Loucy (cell line): ENCODE measurements at regions not wholly inside any gene's neighbourhood (a gene's known extent, or its start where the extent isn't known, plus 50 kb on each side); places are given as distances from the start of the nearest gene placed in this dataset.

Source experiments
- H2AFZ ChIP-seq: fragments of 200-600 bp; sonication (generic); 2 replicates; pipeline ENCODE4 v1.6.0; 2016; ENCODE audit warnings: antibody characterized with exemption, mild to moderate bottlenecking, low read length, moderate library complexity
- H3F3A ChIP-seq: fragments of 200-600 bp; 2 replicates; pipeline ENCODE4 v1.6.0; 2016; ENCODE audit warnings: antibody characterized with exemption, low read depth, mild to moderate bottlenecking
- H3K27me3 ChIP-seq: fragments of 200-600 bp; sonication (generic); 2 replicates; pipeline ENCODE4 v1.6.1; 2014; ENCODE audit warnings: low read length, mild to moderate bottlenecking; ENCODE audit not compliant: insufficient read depth, poor library complexity, severe bottlenecking
- H3K36me3 ChIP-seq: fragments of 200-600 bp; sonication (generic); 2 replicates; pipeline ENCODE4 v1.6.1; 2016; ENCODE audit warnings: low read length; ENCODE audit not compliant: insufficient read depth
- H3K4me1 ChIP-seq: fragments of 200-600 bp; sonication (generic); 2 replicates; pipeline ENCODE4 v1.5.1; 2014; ENCODE audit warnings: low read length, mild to moderate bottlenecking; ENCODE audit not compliant: insufficient read depth, poor library complexity, severe bottlenecking
- H3K4me2 ChIP-seq: fragments of 200-600 bp; sonication (generic); 2 replicates; pipeline ENCODE4 v1.6.0; 2014; ENCODE audit warnings: antibody characterized with exemption, low read length, low read depth, mild to moderate bottlenecking; ENCODE audit not compliant: poor library complexity, severe bottlenecking
- H3K4me3 ChIP-seq: fragments of 200-600 bp; sonication (generic); 2 replicates; pipeline ENCODE4 v1.5.1; 2014; ENCODE audit warnings: low read length, mild to moderate bottlenecking, mixed read lengths; ENCODE audit not compliant: poor library complexity, severe bottlenecking
- H3K79me2 ChIP-seq: fragments of 200-600 bp; sonication (generic); 2 replicates; pipeline ENCODE4 v1.6.1; 2014; ENCODE audit warnings: low read length; ENCODE audit not compliant: insufficient read depth
- H3K9ac ChIP-seq: fragments of 200-600 bp; sonication (generic); 2 replicates; pipeline ENCODE4 v1.6.0; 2014; ENCODE audit warnings: mild to moderate bottlenecking, low read depth, low read length, moderate library complexity; ENCODE audit not compliant: poor library complexity, severe bottlenecking
- H3K9me2 ChIP-seq: fragments of 200-600 bp; sonication (generic); replicated peaks from 2 replicates; pipeline ENCODE4 v1.6.1; 2016; ENCODE audit warnings: low read depth, low read length, mixed read lengths
- H3K9me3 ChIP-seq: fragments of 200-600 bp; sonication (generic); 2 replicates; pipeline ENCODE4 v1.6.1; 2014; ENCODE audit warnings: mild to moderate bottlenecking, antibody characterized with exemption, low read length, low read depth; ENCODE audit not compliant: insufficient read depth
- H4K20me1 ChIP-seq: fragments of 200-600 bp; sonication (generic); 2 replicates; pipeline ENCODE4 v1.6.0; 2014; ENCODE audit warnings: antibody characterized with exemption, low read length, mild to moderate bottlenecking; ENCODE audit not compliant: insufficient read depth, poor library complexity, severe bottlenecking
- EZH2phosphoT487 ChIP-seq: fragments of 200-600 bp; IDR thresholded peaks from 2 replicates; pipeline ENCODE4 v1.6.1; 2018; ENCODE audit warnings: antibody characterized with exemption, mild to moderate bottlenecking, moderate library complexity, borderline replicate concordance
- TF ChIP-seq, protein P1 (sequence below): fragments of 200-600 bp; sonication (generic); conservative IDR thresholded peaks from 2 replicates; pipeline ENCODE4 v1.5.1; 2014; ENCODE audit warnings: mild to moderate bottlenecking, antibody characterized with exemption, low read length

DNA sequence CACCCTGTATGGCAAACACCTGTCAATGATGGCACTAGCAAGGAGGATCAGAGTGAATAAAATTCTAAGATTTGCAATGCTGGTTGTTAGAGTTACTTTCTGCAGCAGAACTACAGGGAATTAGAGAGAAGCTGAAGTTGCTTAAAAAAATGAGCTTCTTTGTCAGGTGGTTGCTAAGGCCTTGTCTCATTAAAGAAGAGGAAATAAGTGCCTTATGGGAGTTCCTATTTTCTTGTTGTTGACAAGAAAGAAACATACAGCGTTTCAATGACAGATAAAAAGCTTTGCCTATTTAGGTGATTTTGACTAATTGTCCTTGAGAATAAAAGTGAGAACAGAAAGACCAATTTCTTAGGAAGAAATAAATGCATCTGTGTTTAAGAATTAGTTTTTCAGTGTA lies 106.0 kb upstream of the ARHGAP24 start:
- Histone ChIP-seq H2AFZ (no peak overlapping the region), H3F3A (no peaks in the 10 kb centered on the region), H3K4me3 (no peak overlapping the region), H4K20me1 (no peaks in the 10 kb centered on the region), H3K27me3 (no peaks in the 10 kb centered on the region), H3K9me2 (no peaks in the 10 kb centered on the region), H3K79me2 (no peaks in the 10 kb centered on the region), H3K4me1 (no peaks in the 10 kb centered on the region), H3K9me3 (no peaks in the 10 kb centered on the region), H3K36me3 (no peaks in the 10 kb centered on the region), H3K4me2 (no peak overlapping the region), H3K9ac (no peak overlapping the region)
- TF ChIP-seq, protein P1, sequence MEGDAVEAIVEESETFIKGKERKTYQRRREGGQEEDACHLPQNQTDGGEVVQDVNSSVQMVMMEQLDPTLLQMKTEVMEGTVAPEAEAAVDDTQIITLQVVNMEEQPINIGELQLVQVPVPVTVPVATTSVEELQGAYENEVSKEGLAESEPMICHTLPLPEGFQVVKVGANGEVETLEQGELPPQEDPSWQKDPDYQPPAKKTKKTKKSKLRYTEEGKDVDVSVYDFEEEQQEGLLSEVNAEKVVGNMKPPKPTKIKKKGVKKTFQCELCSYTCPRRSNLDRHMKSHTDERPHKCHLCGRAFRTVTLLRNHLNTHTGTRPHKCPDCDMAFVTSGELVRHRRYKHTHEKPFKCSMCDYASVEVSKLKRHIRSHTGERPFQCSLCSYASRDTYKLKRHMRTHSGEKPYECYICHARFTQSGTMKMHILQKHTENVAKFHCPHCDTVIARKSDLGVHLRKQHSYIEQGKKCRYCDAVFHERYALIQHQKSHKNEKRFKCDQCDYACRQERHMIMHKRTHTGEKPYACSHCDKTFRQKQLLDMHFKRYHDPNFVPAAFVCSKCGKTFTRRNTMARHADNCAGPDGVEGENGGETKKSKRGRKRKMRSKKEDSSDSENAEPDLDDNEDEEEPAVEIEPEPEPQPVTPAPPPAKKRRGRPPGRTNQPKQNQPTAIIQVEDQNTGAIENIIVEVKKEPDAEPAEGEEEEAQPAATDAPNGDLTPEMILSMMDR, result no peak
- no peak for TF ChIP-seq EZH2phosphoT487

DNA sequence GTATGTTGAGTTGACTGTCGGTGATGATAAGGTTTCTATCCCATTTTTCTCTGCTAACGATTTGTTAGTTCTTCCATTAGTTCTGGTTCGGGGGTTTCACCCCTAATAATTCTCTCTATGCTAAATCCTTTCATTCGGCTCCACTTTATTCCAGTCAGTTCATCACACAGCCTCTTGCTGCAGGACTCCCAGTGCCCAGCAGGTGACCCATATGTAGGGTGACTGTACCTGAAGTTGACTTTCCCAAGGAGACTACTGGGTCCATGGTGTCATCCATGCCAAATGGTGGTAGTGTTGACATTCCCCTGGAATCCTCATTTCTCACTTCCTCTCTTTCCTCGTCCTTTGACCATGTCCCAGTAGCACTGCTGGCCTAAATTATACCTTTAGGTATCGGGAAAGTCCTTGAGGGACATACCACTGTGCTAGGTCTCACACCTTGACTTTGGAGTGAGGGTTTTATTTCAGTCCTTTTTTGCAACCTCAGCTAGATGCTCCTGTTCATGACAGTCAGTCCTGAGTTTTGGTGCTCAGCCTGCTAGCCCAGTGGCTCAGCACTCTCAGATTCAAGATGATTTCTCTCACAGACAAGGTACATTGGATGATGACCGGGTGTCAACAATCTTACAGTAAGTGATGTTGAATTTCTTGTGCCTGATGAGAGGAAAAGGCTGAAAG lies 105.1 kb upstream of the ARHGAP24 start:
- no peaks in the 10 kb centered on the region for H3K27me3 ChIP-seq
- TF ChIP-seq EZH2phosphoT487, result no peak
- TF ChIP-seq, protein P1, result no peak
- peak overlapping the region; percentile 36; the same call in 1 of the 2 replicates for H2AFZ ChIP-seq
- H3K4me3 ChIP-seq, result no peak overlapping the region
- H3K9me3 ChIP-seq, result no peaks in the 10 kb centered on the region
- no peaks in the 10 kb centered on the region for H3K36me3 ChIP-seq
- H4K20me1 ChIP-seq, result no peaks in the 10 kb centered on the region
- H3K9ac ChIP-seq, result no peak overlapping the region
- H3K79me2 ChIP-seq, result no peaks in the 10 kb centered on the region
- H3K9me2 ChIP-seq, result no peaks in the 10 kb centered on the region
- H3F3A ChIP-seq, result no peaks in the 10 kb centered on the region
- H3K4me2 ChIP-seq, result no peak overlapping the region
- H3K4me1 ChIP-seq, result no peaks in the 10 kb centered on the region

DNA sequence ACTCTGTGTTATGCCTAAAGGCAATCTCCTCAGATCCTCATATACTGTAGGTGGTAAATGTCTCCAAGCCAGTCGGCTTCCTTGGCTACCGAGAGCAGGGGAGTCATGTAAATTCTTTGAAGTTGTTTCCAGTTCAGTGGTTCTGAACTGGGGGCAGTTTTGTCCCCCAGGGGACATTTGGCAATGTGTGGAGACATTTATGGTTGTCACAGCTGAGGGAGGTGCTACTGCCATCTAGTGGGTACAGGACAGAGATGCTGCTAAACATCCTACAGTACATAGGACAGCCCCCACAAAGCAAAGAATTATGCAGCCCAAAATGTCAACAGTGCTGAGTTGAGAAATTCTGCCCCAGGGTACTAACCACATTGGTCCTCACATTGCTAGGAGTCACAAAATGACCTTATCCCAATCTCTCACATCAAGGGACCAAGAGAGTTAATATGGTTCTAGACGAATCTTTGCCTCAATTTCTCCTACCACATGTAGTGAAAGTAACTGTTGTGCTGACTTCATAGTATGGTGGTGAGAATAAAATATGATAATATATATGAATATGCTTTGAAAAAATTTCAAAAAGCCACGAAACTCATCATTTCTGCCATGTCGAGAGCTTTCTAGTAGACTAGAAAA lies 104.4 kb upstream of the ARHGAP24 start:
- no peaks in the 10 kb centered on the region for H3K9me3 ChIP-seq
- H3K9ac ChIP-seq, result no peak overlapping the region
- no peak overlapping the region for H3K4me2 ChIP-seq
- H4K20me1 ChIP-seq, result no peaks in the 10 kb centered on the region
- no peaks in the 10 kb centered on the region for H3K79me2 ChIP-seq
- no peak overlapping the region for H3K4me3 ChIP-seq
- H2AFZ ChIP-seq, result peak overlapping the region; percentile 36; the same call in 1 of the 2 replicates
- no peaks in the 10 kb centered on the region for H3K36me3 ChIP-seq
- no peaks in the 10 kb centered on the region for H3K9me2 ChIP-seq
- H3K27me3 ChIP-seq, result no peaks in the 10 kb centered on the region
- H3K4me1 ChIP-seq, result no peaks in the 10 kb centered on the region
- no peaks in the 10 kb centered on the region for H3F3A ChIP-seq
- TF ChIP-seq, protein P1, result peak; percentile 82
- TF ChIP-seq EZH2phosphoT487, result no peak
